ENCODE measurements at regions not wholly inside any gene's neighbourhood (a gene's known extent, or its start where the extent isn't known, plus 50 kb on each side); places are given as distances from the start of the nearest gene placed in this dataset.

DNA sequence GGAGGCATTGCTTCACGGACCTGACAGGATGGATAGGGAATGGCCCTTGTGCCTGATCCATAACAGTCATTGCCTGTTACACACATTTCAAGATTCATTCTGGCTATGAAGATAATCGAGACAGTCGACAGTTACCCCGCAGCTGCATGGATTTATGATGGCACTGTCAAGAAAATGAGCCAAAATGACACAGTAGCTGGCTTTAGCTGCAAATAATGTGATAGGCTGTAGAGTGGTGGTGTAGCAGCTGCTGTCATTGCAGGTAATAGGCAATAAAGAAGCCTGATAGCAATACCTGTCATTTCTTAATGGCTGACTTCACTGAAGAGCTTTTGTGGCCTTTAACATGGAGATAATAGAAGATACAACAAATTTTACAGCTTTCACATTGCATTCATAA lies 1085.2 kb upstream of the ARRDC3 start:
- TF ChIP-seq, protein P1, sequence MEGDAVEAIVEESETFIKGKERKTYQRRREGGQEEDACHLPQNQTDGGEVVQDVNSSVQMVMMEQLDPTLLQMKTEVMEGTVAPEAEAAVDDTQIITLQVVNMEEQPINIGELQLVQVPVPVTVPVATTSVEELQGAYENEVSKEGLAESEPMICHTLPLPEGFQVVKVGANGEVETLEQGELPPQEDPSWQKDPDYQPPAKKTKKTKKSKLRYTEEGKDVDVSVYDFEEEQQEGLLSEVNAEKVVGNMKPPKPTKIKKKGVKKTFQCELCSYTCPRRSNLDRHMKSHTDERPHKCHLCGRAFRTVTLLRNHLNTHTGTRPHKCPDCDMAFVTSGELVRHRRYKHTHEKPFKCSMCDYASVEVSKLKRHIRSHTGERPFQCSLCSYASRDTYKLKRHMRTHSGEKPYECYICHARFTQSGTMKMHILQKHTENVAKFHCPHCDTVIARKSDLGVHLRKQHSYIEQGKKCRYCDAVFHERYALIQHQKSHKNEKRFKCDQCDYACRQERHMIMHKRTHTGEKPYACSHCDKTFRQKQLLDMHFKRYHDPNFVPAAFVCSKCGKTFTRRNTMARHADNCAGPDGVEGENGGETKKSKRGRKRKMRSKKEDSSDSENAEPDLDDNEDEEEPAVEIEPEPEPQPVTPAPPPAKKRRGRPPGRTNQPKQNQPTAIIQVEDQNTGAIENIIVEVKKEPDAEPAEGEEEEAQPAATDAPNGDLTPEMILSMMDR (IDR thresholded peaks at IDR 0.05), result no peak
- no peak for TF ChIP-seq POLR2A (IDR thresholded peaks at IDR 0.05)
- no peak for TF ChIP-seq EP300 (IDR thresholded peaks at IDR 0.05)
